GM18951 (cell line): ENCODE measurements at regions not wholly inside any gene's neighbourhood (a gene's known extent, or its start where the extent isn't known, plus 50 kb on each side); places are given as distances from the start of the nearest gene placed in this dataset.
"Not testable (repeated sequence)": the region's sequence is repeated elsewhere in the genome, so short reads cannot be mapped to it uniquely, and the experiment has no call there.

Source experiments
- POLR2A ChIP-seq: IDR thresholded peaks from 4 replicates; pipeline ENCODE4 v1.6.1; 2011; ENCODE audit warnings: mild to moderate bottlenecking; ENCODE audit not compliant: insufficient read length, insufficient read depth; ENCODE audit errors: extremely low read depth
- in situ Hi-C: fragments of 300-500 bp; cut with MboI; formaldehyde crosslinking; loops from one replicate; pipeline ENCODE4 v1.12.0; 2022; ENCODE audit warnings: low sequenced_read_pairs, mixed read lengths, inconsistent platforms; ENCODE audit not compliant: unreplicated experiment

DNA sequence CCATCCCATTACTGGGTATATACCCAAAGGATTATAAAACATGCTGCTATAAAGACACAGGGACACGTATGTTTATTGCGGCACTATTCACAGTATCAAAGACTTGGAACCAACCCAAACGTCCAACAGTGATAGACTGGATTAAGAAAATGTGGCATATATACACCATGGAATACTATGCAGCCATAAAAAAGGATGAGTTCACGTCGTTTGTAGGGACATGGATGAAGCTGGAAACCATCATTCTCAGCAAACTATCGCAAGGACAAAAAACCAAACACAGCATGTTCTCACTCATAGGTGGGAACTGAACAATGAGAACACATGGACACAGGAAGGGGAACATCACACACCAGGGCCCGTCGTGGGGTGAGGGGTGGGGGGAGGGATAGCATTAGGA, 106.1 kb downstream of the CHD1L start:
- in situ Hi-C loops, result not testable (repeated sequence)

DNA sequence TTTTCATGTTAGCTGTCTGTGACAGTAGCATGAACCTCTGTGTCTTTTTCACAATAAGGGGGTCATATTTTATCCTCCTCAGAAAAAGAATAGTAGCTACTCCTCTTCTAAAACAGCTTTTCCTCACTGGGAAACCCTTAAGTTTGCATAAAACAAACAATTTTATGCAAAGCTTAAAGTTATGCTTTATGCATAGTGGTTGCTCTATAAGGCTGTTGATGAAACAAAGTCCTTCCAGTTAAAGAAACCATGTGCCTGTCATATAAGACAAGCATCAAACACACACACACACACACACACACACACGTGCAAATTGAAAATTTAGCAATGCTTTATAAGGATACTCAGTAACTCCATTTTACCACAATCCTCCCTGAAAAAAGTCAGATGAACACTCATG, 107.0 kb downstream of the CHD1L start:
- in situ Hi-C loops, result no loop called here
- no peak for TF ChIP-seq POLR2A

DNA sequence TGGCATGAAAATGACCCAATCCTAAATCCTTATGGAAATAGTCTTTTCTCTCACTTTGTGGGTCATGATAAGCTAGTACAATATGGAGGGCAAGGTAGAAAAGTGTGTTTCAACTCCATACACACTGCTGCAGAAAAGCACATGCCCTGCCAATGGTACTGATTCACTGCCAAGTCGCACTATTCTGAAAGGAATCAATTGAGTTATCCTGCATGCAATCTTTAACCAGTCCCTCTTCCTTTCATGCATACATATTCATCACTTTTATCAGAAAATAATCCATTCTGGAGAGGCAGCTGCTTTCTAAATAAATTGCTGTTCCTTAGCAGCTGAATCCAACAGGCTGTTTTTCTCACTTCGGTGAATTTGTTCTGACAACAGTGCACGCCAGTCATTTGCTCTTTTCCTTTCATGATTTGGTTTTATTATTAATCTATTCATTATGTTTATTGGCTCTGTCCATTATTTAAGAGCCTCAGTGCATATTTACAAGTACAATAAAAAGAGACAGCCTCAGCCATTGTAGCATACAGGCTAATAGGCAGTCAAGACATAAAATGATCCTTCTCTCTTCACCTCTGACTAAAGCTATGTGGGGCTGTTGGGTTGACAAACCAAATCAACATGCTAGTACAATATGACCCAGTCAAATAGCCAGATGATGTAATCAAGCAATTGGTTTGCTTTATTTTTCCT, 108.8 kb downstream of the CHD1L start:
- no peak for TF ChIP-seq POLR2A
- in situ Hi-C loops, result no loop called here

DNA sequence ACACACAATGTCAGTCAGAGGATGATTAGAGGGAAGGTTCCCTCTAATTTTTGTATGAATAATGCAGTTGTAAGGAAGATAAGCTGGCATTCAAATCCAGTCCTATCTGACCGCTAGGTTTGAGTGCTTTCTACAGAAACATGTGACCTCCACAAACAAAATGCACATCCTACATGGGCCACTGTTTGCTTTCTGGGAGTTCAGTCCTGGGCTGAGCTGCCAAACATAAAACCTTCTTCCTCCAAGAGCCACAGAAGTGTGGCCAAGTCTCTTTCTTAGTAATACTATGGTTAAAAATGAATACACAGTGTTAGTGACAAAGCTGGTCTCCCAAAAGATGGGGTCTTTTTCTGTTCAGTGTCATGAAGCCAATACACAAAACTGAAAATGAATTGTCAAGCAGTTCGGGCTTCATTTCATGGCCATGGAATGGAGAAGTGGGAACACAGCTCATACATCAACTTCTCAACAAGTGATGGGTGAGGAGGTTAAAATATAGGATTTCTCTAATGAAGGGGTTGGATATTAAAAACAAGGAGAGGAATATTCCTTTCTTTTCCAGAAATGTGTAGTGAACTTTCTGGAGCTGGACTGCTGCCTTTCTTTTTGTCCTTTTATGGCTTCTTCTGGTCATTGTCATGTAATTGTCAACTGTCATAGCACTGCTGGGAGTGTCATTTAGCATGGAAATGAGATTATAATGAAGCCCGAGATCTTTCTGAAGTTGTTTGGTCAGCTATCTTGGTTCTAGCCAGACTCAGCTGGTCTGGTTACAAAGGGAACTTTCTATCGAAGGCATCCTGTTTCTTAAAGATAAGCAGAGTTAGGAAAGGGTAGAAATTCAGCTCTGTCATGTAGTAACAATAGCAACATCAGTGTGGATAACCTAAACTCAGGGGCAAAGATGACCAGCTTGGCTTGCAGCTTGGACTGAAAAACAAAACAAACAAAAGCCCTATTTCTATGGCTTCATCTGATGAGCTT, 135.1 kb downstream of the CHD1L start:
- in situ Hi-C loops, result no loop called here
- TF ChIP-seq POLR2A, result no peak

DNA sequence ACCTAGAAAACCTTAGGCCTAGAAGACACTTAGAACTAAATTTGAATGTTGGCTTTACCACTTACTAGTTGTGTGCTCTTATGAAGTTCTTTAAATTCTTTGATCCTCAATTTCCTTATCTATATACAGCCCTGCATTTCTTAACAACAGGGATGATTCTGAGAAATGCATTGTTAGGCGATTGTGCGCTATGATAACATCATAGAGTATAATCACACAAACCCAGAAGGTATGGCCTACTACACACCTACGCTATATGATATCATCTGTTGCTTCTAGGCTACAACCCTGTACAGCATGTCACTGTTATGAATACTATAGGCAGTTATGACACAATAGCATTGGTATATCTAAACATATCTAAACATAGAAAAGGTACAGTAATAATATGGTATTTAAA, 137.4 kb downstream of the CHD1L start:
- no peak for TF ChIP-seq POLR2A
- in situ Hi-C loops, result no loop called here

DNA sequence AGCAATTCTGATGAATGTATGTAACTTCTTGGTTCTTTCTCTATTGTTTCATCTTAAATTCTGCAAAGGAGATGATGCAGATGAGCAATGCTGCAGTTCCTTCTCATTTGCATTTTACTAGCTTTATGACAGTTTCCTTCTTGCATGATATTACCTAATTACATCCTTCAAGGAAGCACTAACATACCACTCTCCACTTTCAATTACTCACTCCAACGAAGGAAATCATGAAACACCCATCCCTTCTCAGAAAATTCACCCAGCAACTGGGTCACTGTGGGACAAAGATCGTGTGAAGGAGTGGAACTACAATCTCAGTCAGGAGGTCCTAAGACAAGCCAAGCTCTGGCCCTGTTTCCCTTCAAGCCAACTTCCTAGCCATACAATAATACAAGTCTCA, 142.3 kb downstream of the CHD1L start:
- no peak for TF ChIP-seq POLR2A
- in situ Hi-C loops, result no loop called here

DNA sequence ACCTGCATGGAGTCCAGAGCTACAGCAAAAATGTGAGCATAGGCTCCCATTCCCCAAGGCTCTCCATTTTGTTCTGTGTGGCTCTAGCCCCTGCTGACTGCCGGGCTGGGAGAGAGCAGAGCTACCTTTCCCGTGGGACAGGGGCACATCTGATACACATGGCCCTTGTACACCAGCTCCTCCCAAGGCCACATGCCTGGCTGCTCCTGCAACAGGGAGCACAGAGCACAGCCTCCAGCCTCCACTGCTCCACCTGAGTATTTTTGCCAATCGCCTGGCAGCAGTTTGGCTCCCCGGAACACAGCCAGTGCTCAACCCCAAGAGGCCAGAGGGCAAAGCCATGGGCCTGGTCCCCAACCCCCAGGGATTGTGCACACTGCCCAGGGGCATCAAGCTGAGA, 146.5 kb downstream of the CHD1L start:
- in situ Hi-C loops, result no loop called here
- no peak for TF ChIP-seq POLR2A

DNA sequence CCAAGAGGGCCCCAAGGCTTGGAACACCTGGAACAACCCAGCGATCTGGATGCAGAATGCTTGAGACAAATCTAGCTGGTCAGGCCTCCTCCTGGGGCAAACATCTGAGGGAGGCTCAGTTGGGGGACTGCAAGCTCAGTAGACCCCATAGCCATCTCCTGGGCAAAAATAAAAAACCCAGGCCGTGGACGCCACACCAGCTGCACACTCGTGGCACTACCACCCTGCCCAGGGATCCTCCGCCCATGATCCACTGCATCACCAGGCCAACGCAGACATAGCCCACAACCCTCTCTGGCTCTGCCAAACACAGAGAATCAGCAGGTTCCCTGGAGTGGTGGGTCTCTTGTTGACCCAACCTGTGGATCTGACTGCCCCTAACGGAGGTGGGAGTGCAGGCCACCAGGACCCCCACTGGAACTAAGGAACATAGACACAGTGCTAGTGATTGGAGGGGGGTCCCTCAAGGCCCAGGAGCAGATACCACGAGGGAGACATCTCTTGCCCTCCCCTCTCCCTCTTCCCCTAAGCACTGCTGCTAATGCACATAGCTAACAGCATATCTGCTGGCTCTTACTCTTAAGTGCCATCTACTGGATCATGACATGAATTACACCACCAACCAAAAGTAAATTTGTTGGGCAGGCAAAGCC, 147.2 kb downstream of the CHD1L start:
- no peak for TF ChIP-seq POLR2A

DNA sequence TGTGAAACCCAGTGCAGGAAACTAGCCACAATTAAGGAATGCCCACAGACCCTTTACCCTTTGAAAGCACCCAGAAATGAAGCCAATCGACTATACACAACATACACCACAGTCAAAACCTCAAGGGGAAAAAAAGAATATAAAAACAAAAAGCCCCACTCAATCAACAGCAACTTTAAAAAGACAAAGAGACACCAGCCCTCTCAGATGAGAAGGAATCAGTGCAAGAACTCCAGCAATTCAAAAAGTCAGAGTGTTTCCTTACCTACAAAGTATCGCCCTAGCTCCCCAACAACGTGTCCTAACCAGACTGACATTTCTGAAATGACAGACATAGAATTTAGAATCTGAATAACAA, 147.7 kb downstream of the CHD1L start:
- no peak for TF ChIP-seq POLR2A
- in situ Hi-C loops, result no loop called here

More for the DNA sequence above, 147.2 kb downstream of the CHD1L start:
- in situ Hi-C loops, result no loop called here

DNA sequence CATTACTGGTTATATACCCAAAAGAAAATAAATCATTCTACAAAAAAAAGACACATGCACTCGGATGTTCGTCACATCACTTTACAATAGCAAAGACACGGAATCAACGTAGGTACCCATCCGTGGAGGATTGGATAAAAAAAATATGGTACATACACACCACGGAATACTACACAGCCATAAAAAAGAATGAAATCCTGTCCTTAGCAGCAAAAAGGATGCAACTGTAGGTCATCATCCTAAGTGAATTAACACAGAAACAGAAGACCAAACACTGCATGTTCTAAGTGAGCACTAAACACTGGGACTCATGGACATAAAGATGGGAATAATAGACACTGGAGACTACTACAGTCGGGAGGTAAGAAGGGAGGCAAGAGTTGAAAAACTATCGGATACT, 148.6 kb downstream of the CHD1L start:
- no peak for TF ChIP-seq POLR2A
- in situ Hi-C loops, result no loop called here

DNA sequence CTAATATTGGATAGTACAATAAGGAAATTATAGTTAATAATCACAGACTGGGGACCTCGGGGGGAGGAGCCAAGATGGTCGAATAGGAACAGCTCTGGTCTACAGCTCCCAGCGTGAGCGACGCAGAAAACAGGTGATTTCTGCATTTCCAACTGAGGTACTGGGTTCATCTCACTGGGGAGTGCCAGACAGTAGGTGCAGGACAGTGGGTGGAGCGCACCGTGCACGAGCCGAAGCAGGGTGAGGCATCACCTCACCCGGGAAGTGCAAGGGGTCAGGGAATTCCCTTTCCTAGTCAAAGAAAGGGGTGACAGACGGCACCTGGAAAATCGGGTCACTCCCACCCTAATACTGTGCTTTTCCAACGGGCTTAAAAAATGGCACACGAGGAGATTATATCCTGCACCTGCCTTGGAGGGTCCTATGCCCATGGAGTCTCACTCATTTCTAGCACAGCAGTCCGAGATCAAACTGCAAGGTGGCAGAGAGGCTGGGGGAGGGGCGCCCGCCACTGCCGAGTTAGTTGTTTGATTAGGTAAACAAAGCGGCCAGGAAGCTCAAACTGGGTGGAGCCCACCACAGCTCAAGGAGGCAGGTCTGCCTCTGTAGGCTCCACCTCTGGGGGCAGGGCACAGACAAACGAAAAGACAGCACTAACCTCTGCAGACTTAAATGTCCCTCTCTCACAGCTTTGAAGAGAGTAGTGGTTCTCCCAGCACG, 138.8 kb upstream of the BCL9 start:
- in situ Hi-C loops, result not testable (repeated sequence)

DNA sequence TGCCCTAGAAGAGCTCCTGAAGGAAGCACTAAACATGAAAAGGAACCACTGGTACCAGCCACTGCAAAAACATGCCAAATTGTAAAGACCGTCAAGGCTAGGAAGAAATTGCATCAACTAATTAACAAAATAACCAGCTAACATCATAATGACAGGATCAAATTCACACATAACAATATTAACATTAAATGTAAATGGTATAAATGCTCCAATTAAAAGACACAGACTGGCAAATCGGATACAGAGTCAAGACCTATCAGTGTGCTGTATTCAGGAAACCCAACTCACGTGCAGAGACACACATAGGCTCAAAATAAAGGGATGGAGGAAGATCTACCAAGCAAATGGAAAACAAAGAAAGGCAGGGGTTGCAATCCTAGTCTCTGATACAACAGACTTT, 137.0 kb upstream of the BCL9 start:
- in situ Hi-C loops, result not testable (repeated sequence)

DNA sequence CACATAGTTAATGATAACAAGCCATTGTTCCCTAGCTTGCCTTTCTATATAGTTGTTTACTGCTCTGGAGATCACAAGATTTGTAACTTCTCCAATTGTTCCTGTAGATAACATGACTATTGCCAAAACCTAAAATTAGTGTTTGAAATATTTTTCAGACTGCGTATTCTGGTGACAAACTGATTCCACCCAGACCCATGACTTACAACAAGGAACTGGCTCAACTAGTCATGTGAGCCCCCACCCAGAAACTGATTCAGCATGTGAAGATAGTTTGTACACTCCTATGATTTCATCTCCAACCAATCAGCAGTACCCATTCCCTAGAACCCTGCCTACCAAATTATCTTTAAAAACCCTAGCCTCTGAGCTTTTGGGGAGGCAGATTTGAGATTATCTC, 131.4 kb upstream of the BCL9 start:
- in situ Hi-C loops, result no loop called here
- TF ChIP-seq POLR2A, result no peak
